Thyroid gland (tissue), 4 donors: ENCODE measurements at regions not wholly inside any gene's neighbourhood (a gene's known extent, or its start where the extent isn't known, plus 50 kb on each side); places are given as distances from the start of the nearest gene placed in this dataset.

Source experiments
- DNase-seq, 2 donors: peaks; one replicate each; pipeline ENCODE4 v3.0.0-alpha.2; 2019
- H3K27ac ChIP-seq, 3 donors: fragments of 200-600 bp; sonication (generic); 1 replicate in 2 of 3; 2 replicates in 1 of 3; pipeline ENCODE4 v1.5.1; 2016 to 2019; ENCODE audit warnings: mild to moderate bottlenecking in 1 of 3, moderate library complexity in 1 of 3
- H3K27me3 ChIP-seq: fragments of 200-600 bp; sonication (generic); one replicate; pipeline ENCODE4 v1.5.1; 2019
- H3K36me3 ChIP-seq, 2 donors: fragments of 200-600 bp; sonication (generic); one replicate each; pipeline ENCODE4 v1.5.1; 2016 to 2019
- H3K4me1 ChIP-seq, 2 donors: fragments of 200-600 bp; sonication (generic); one replicate each; pipeline ENCODE4 v1.5.1; 2017 to 2019
- H3K4me3 ChIP-seq, 3 donors: fragments of 200-600 bp; sonication (generic); replicated peaks in 1 of 3; 1 replicate in 2 of 3; 2 replicates in 1 of 3; pipeline ENCODE4 v1.5.1; 2016; ENCODE audit warnings: mild to moderate bottlenecking in 1 of 3
- H3K9me3 ChIP-seq: fragments of 200-600 bp; sonication (generic); one replicate; pipeline ENCODE4 v1.5.1; 2017
- CTCF ChIP-seq, 6 experiments: fragments of 200-600 bp in 3 of 6; fragments of 450-650 bp in 3 of 6; sonication (generic) in 3 of 6; IDR thresholded peaks; one replicate each; pipeline ENCODE4 v1.5.1; 2016 to 2019; ENCODE audit warnings: antibody characterized with exemption in 6 of 6, mild to moderate bottlenecking in 2 of 6, inconsistent platforms in 1 of 6, moderate library complexity in 1 of 6
- POLR2A ChIP-seq, 2 donors: fragments of 450-650 bp; IDR thresholded peaks; one replicate each; pipeline ENCODE4 v1.6.1; 2017; ENCODE audit warnings: antibody characterized with exemption in 2 of 2, mild to moderate bottlenecking in 2 of 2, moderate library complexity in 1 of 2
- WGBS, 2 donors: methylation state at CpG; one replicate each; pipeline ENCODE4 v1.1.5; 2017; 5-methylcytosine and 5-hydroxymethylcytosine counted together
- intact Hi-C: fragments of 100-400 bp; cut with DNase I; formaldehyde crosslinking; loops from one replicate; pipeline ENCODE4 v1.15.1; 2023

DNA sequence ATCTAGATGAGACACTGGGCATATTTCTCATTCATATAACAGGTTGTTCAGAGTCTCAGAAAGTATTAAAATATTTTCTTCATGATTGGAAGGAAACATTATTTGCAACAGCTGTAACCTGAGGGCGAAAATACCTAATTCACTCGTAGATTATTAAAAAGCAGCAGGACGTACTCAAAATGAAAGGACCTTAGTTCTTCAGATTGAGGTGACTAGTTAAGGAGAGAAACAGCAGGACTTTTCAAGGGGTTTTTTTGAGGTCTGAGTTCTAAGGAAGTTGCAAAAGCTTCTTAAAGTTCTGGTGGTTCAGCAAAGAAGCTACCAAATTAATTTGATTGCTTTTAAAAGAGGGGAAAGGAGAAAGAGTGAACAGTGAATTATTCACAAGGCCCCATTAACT lies 174.9 kb downstream of the TMEM161B start:
- Histone ChIP-seq H3K36me3 (no peaks in the 10 kb centered on the region), H3K9me3 (no peaks in the 10 kb centered on the region), H3K4me3 (no peak overlapping the region), H3K27ac (no peak overlapping the region), H3K27me3 (no peaks in the 10 kb centered on the region), H3K4me1 (no peaks in the 10 kb centered on the region)
- DNase-seq: no peak
- TF ChIP-seq POLR2A (IDR thresholded peaks at IDR 0.05): no peak
- no peak for TF ChIP-seq CTCF (IDR thresholded peaks at IDR 0.05)
- 77 to 80% methylated on average over 3 of the region's 3 CpGs for WGBS, 2 donors
- intact Hi-C loops: no loop called here

DNA sequence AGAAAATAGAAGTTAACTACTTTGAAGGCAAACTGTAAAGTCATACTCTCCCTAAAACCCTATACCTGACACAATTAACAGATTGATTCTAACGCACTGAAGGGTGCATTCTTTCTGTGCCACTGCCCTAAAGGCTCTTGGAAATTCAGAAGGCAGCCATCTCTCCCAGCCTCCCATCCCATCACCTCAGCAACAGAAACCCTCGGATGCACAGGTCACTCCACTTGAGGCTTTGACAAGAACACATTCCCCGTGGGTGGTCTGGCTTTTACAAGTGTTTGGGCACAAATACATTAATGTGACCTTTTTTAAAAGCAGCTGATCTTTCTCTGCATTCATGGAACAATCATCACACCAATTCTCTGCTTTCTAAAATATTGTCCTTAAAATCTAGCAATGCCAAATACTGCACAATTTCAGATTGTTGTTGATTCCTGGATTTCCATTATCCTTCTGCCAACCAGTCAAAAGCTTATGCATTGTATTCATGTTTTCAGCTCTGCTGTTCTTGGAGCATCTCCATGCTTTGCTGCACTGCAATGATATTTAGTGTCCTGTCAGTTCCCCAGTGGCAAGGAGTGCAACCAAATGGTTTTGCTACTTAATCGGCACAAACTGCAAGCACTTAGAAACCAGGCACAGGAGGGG lies 175.6 kb downstream of the TMEM161B start:
- Histone ChIP-seq H3K27ac (no peak overlapping the region), H3K9me3 (no peaks in the 10 kb centered on the region), H3K4me1 (no peaks in the 10 kb centered on the region), H3K36me3 (no peaks in the 10 kb centered on the region), H3K4me3 (no peak overlapping the region), H3K27me3 (no peaks in the 10 kb centered on the region)
- 15 to 19% methylated on average over 4 of the region's 4 CpGs for WGBS, 2 donors
- TF ChIP-seq POLR2A (IDR thresholded peaks at IDR 0.05) (no peak), CTCF (IDR thresholded peaks at IDR 0.05) (no peak)
- DNase-seq: no peak
- intact Hi-C loops: no loop called here

- WGBS, 2 donors: 46 to 55% methylated on average over 1 of the region's 1 CpG
- no peak for DNase-seq
- no peaks in the 10 kb centered on the region for H3K27me3 ChIP-seq
- no peaks in the 10 kb centered on the region for H3K4me1 ChIP-seq
- no peak overlapping the region for H3K27ac ChIP-seq
- no peaks in the 10 kb centered on the region for H3K9me3 ChIP-seq
- no peak overlapping the region for H3K4me3 ChIP-seq
- H3K36me3 ChIP-seq: no peaks in the 10 kb centered on the region
- no peak for TF ChIP-seq CTCF (IDR thresholded peaks at IDR 0.05)
- TF ChIP-seq POLR2A (IDR thresholded peaks at IDR 0.05): no peak
- intact Hi-C loops: no loop called here
Measured at GRCh38 chr5:88092358-88092757, 176.3 kb downstream of the TMEM161B start.

- no peak overlapping the region for H3K4me3 ChIP-seq
- no peaks in the 10 kb centered on the region for H3K27me3 ChIP-seq
- H3K4me1 ChIP-seq: no peaks in the 10 kb centered on the region
- intact Hi-C loops: no loop called here
- TF ChIP-seq CTCF (IDR thresholded peaks at IDR 0.05) (no peak), POLR2A (IDR thresholded peaks at IDR 0.05) (no peak)
- no peaks in the 10 kb centered on the region for H3K36me3 ChIP-seq
- no peak overlapping the region for H3K27ac ChIP-seq
- no peak for DNase-seq
- WGBS, 2 donors: 86 to 88% methylated on average over 2 of the region's 2 CpGs
- H3K9me3 ChIP-seq: no peaks in the 10 kb centered on the region
Measured at GRCh38 chr5:88090506-88090905, 178.1 kb downstream of the TMEM161B start.

- no peaks in the 10 kb centered on the region for H3K9me3 ChIP-seq
- intact Hi-C loops: no loop called here
- no peak overlapping the region for H3K27ac ChIP-seq
- no peaks in the 10 kb centered on the region for H3K27me3 ChIP-seq
- no peak for DNase-seq
- 65 to 81% methylated on average over 7 of the region's 7 CpGs for WGBS, 2 donors
- H3K4me3 ChIP-seq: no peak overlapping the region
- TF ChIP-seq POLR2A (IDR thresholded peaks at IDR 0.05) (no peak), CTCF (IDR thresholded peaks at IDR 0.05) (no peak)
- H3K36me3 ChIP-seq: no peaks in the 10 kb centered on the region
- H3K4me1 ChIP-seq: no peaks in the 10 kb centered on the region
Measured at GRCh38 chr5:88089719-88090390, 178.8 kb downstream of the TMEM161B start.
